Right lobe of liver (tissue), 6 donors: ENCODE measurements at regions not wholly inside any gene's neighbourhood (a gene's known extent, or its start where the extent isn't known, plus 50 kb on each side); places are given as distances from the start of the nearest gene placed in this dataset.

Experiments used
- ATAC-seq, 4 donors: fragments of 200-7000 bp; cut with Tn5 transposase; one replicate each; pipeline ENCODE4 v1.9.1; 2020; ENCODE audit warnings: mild to moderate bottlenecking in 4 of 4, moderate library complexity in 4 of 4
- DNase-seq, 3 donors: peaks; one replicate each; pipeline ENCODE4 v3.0.0-alpha.2; 2020
- H3K27ac ChIP-seq, 3 donors: fragments of 200-600 bp; one replicate each; pipeline ENCODE4 v1.8.0; 2022
- H3K27me3 ChIP-seq, 2 donors: fragments of 200-600 bp; one replicate each; pipeline ENCODE4 v1.8.0; 2022
- H3K36me3 ChIP-seq, 4 donors: fragments of 200-600 bp; sonication (generic) in 1 of 4; one replicate each; pipeline versions ENCODE4 v1.5.1 to v1.8.0; 2017 to 2022; ENCODE audit warnings: control low read depth in 1 of 4
- H3K4me1 ChIP-seq, 4 donors: fragments of 200-600 bp; sonication (generic) in 1 of 4; one replicate each; pipeline versions ENCODE4 v1.5.1 to v1.8.0; 2017 to 2022; ENCODE audit warnings: control low read depth in 1 of 4
- H3K4me3 ChIP-seq, 3 donors: fragments of 200-600 bp; one replicate each; pipeline ENCODE4 v1.8.0; 2022
- H3K9me3 ChIP-seq, 4 donors: fragments of 200-600 bp; sonication (generic) in 1 of 4; one replicate each; pipeline versions ENCODE4 v1.5.1 to v1.8.0; 2017 to 2022; ENCODE audit warnings: control low read depth in 1 of 4
- CTCF ChIP-seq, 4 donors: fragments of 200-600 bp in 3 of 4; fragments of 450-650 bp in 1 of 4; IDR thresholded peaks; one replicate each; pipeline versions ENCODE4 v1.5.1 to v1.8.0; 2016 to 2022; ENCODE audit warnings: antibody characterized with exemption in 4 of 4, mild to moderate bottlenecking in 2 of 4
- POLR2A ChIP-seq: fragments of 450-650 bp; IDR thresholded peaks from one replicate; pipeline ENCODE4 v1.6.1; 2017; ENCODE audit warnings: antibody characterized with exemption, mild to moderate bottlenecking
- WGBS: methylation state at CpG from one replicate; pipeline ENCODE4 v1.1.6; 2018; ENCODE audit warnings: low coverage, low lambda C conversion rate; ENCODE audit not compliant: insufficient coverage; ENCODE audit errors: missing lambda C conversion rate; 5-methylcytosine and 5-hydroxymethylcytosine counted together
- intact Hi-C, 2 donors: fragments of 100-400 bp; cut with DNase I; formaldehyde crosslinking; loops; one replicate each; pipeline versions ENCODE4 v1.11.2 to v1.14.1; 2022
- donor health status: DM: no; HTN: yes; CAD: no.
- donor health status: DM: no; HTN: no; CAD: no.
- donor health status: DM: no; HTN: no; CAD: no.
- donor health status: DM: no; HTN: yes; CAD: no.
- donor health status: DM: no; HTN: yes; CAD: no.

DNA sequence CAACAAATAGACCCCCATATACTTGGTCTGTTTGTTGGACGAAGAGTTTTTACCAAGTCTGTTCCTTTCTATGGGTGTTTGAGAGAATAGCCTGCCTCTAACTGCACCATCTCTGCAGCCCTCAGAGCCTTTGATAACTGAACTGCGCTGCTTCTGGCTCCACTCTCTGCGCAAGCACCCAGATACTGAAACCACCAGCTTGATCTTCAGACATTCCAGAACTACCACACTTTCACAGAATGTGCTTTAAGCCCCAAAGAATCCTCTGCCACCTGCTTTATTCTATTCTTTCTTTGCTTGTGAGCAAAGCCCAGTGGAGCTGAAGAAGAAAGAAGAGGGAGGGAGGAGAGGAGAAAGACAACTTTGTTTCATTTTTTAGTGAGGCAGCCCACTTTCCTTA, 380.7 kb downstream of the BCL11A start:
- Histone ChIP-seq H3K4me3 (no peak overlapping the region), H3K27ac (no peak overlapping the region), H3K9me3 (no peaks in the 10 kb centered on the region), H3K4me1 (no peaks in the 10 kb centered on the region), H3K27me3 (no peaks in the 10 kb centered on the region), H3K36me3 (no peaks in the 10 kb centered on the region)
- intact Hi-C loops: no loop called here
- TF ChIP-seq CTCF (IDR thresholded peaks at IDR 0.05) (no peak), POLR2A (no peak)
- 79% methylated on average over 2 of the region's 3 CpGs for WGBS
- DNase-seq (no peak), ATAC-seq (no peak)

DNA sequence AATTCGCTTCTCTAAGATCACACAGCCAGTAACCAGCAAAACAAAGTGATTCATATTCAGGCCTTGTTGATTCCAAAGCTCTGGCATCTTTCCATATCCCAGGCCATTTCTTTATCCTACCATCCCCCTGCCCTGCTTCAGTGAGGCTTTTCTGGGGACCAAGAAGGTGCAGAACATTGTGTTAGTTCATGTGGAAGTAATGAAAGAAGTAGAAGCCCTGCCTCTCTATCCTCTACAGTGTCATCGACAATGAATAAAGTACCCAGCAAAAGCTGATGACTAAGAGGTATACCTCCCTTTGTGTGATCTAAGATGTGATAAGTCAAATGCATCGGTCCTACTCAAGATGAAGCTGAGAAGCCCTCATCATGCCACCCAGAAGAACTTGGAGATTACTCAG, 383.2 kb downstream of the BCL11A start:
- DNase-seq: no peak
- intact Hi-C loops: no loop called here
- Histone ChIP-seq H3K4me3 (no peak overlapping the region), H3K27ac (no peak overlapping the region), H3K27me3 (no peaks in the 10 kb centered on the region), H3K36me3 (no peaks in the 10 kb centered on the region), H3K9me3 (no peaks in the 10 kb centered on the region), H3K4me1 (no peaks in the 10 kb centered on the region)
- 90% methylated on average over 3 of the region's 3 CpGs for WGBS
- no peak for ATAC-seq
- TF ChIP-seq CTCF (IDR thresholded peaks at IDR 0.05) (no peak), POLR2A (no peak)

DNA sequence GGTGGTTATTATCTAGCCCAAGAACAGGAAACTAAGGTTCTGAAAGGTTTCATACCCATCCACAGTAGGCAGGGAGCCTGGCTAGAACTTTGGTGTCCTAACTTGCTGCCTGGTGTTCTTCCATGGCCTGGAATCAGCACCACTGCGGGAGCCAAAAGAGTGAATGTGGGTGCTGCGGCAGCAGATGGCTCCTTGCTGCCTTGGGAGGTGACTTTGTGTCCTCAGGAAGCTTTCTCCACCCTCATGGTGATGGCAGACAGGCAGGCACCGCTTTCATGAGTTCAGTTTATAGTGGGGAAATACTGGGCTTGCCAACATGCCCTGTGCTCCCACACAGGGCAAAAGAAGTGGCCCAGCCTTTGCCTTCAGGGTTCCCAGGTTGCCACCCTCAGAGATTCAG, 385.2 kb downstream of the BCL11A start:
- no peaks in the 10 kb centered on the region for H3K4me1 ChIP-seq
- H3K9me3 ChIP-seq: no peaks in the 10 kb centered on the region
- DNase-seq (no peak), ATAC-seq (no peak)
- intact Hi-C loops: no loop called here
- no peaks in the 10 kb centered on the region for H3K36me3 ChIP-seq
- no peak overlapping the region for H3K4me3 ChIP-seq
- no peaks in the 10 kb centered on the region for H3K27me3 ChIP-seq
- WGBS: 82% methylated on average over 3 of the region's 3 CpGs
- TF ChIP-seq CTCF (IDR thresholded peaks at IDR 0.05): no peak
- no peak for TF ChIP-seq POLR2A
- H3K27ac ChIP-seq: no peak overlapping the region

DNA sequence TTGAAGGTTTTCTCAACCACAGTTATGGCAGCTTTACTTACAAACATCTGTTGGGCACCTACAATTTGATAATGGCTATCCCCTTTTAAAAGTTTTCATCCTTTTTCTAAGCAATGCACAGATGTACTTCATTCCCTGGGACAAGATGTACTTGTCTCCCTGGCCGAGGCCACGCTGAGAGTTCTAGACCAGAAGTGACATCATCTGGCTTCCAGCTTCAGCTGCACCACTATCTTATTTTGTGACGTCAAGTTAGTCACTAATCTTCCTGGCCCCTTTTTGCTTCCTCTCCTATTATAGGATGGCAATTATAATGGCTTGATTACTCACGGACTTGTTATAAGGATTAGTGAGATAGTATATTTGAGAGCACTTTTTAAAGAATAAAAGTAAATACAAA, 386.4 kb downstream of the BCL11A start:
- Histone ChIP-seq H3K4me1 (no peaks in the 10 kb centered on the region), H3K36me3 (no peaks in the 10 kb centered on the region), H3K27me3 (no peaks in the 10 kb centered on the region), H3K4me3 (no peak overlapping the region), H3K27ac (no peak overlapping the region), H3K9me3 (no peaks in the 10 kb centered on the region)
- WGBS: 58% methylated on average over 4 of the region's 4 CpGs
- DNase-seq (no peak), ATAC-seq (peak in 1 of 4 donors; percentile 49)
- TF ChIP-seq CTCF (IDR thresholded peaks at IDR 0.05) (no peak), POLR2A (no peak)
- intact Hi-C loops: no loop called here

GRCh38 chr2:60163691-60164090, 389.8 kb downstream of the BCL11A start:
- no peaks in the 10 kb centered on the region for H3K9me3 ChIP-seq
- 79% methylated on average over 2 of the region's 7 CpGs for WGBS
- no peak for DNase-seq
- H3K27me3 ChIP-seq: no peaks in the 10 kb centered on the region
- H3K27ac ChIP-seq: no peak overlapping the region
- ATAC-seq: no peak
- TF ChIP-seq CTCF (IDR thresholded peaks at IDR 0.05): no peak
- TF ChIP-seq POLR2A: no peak
- intact Hi-C loops: no loop called here
- no peaks in the 10 kb centered on the region for H3K36me3 ChIP-seq
- H3K4me1 ChIP-seq: no peaks in the 10 kb centered on the region
- no peak overlapping the region for H3K4me3 ChIP-seq
